HUDEP-2 (cell line): ENCODE measurements at regions not wholly inside any gene's neighbourhood (a gene's known extent, or its start where the extent isn't known, plus 50 kb on each side); places are given as distances from the start of the nearest gene placed in this dataset.

ENCODE experiments used
- DNase-seq, 76 experiments: peaks; one replicate each; lab custom pipeline; 2025; ENCODE audit not compliant: unreplicated experiment in 76 of 76; lab: John Stamatoyannopoulos, UW

GRCh38 chr7:156116514-156117215 lies 304.4 kb upstream of the SHH start:
- DNase-seq: no peak

GRCh38 chr7:156115582-156115981 lies 303.3 kb upstream of the SHH start:
- no peak for DNase-seq

GRCh38 chr7:156113731-156114130 lies 301.5 kb upstream of the SHH start:
- no peak for DNase-seq

GRCh38 chr7:156109988-156110387 lies 297.7 kb upstream of the SHH start:
- DNase-seq: no peak

GRCh38 chr7:156109076-156109475 lies 296.8 kb upstream of the SHH start:
- DNase-seq: no peak

- no peak for DNase-seq
Observed at GRCh38 chr7:156107957-156108356, 295.7 kb upstream of the SHH start.

- no peak for DNase-seq
Observed at GRCh38 chr7:156106107-156106426, 293.8 kb upstream of the SHH start.

- no peak for DNase-seq
Observed at GRCh38 chr7:156105337-156106106, 293.3 kb upstream of the SHH start.

- no peak for DNase-seq
Observed at GRCh38 chr7:156104501-156105336, 292.5 kb upstream of the SHH start.

- no peak for DNase-seq
Observed at GRCh38 chr7:156102267-156102666, 290.0 kb upstream of the SHH start.

- DNase-seq: no peak
Observed at GRCh38 chr7:156101355-156101754, 289.1 kb upstream of the SHH start.

GRCh38 chr7:156100086-156100485 lies 287.8 kb upstream of the SHH start:
- DNase-seq: no peak

GRCh38 chr7:156099085-156099484 lies 286.8 kb upstream of the SHH start:
- no peak for DNase-seq

GRCh38 chr7:156096771-156097538 lies 284.7 kb upstream of the SHH start:
- DNase-seq: no peak

- no peak for DNase-seq
Observed at GRCh38 chr7:156095908-156096539, 283.8 kb upstream of the SHH start.

- no peak for DNase-seq
Observed at GRCh38 chr7:156094350-156095146, 282.3 kb upstream of the SHH start.

- no peak for DNase-seq
Observed at GRCh38 chr7:156092307-156092706, 280.0 kb upstream of the SHH start.

GRCh38 chr7:156091519-156092080 lies 279.3 kb upstream of the SHH start:
- no peak for DNase-seq

GRCh38 chr7:156090988-156091387 lies 278.7 kb upstream of the SHH start:
- DNase-seq: no peak
